H54 (cell line): ENCODE measurements at regions not wholly inside any gene's neighbourhood (a gene's known extent, or its start where the extent isn't known, plus 50 kb on each side); places are given as distances from the start of the nearest gene placed in this dataset.

Source experiments
- DNase-seq: peaks from one replicate; pipeline ENCODE4 v3.0.0; 2011; ENCODE audit warnings: low spot score, mixed read lengths; ENCODE audit not compliant: insufficient read length
- FAIRE-seq: peaks from 3 replicates; lab custom pipeline; 2011; peaks lifted over from hg19 to GRCh38; lab: Jason Lieb, UNC
- POLR2A ChIP-seq: IDR thresholded peaks from 2 replicates; pipeline ENCODE4 v1.6.1; 2011; ENCODE audit warnings: low read depth, mild to moderate bottlenecking, low read length

DNA sequence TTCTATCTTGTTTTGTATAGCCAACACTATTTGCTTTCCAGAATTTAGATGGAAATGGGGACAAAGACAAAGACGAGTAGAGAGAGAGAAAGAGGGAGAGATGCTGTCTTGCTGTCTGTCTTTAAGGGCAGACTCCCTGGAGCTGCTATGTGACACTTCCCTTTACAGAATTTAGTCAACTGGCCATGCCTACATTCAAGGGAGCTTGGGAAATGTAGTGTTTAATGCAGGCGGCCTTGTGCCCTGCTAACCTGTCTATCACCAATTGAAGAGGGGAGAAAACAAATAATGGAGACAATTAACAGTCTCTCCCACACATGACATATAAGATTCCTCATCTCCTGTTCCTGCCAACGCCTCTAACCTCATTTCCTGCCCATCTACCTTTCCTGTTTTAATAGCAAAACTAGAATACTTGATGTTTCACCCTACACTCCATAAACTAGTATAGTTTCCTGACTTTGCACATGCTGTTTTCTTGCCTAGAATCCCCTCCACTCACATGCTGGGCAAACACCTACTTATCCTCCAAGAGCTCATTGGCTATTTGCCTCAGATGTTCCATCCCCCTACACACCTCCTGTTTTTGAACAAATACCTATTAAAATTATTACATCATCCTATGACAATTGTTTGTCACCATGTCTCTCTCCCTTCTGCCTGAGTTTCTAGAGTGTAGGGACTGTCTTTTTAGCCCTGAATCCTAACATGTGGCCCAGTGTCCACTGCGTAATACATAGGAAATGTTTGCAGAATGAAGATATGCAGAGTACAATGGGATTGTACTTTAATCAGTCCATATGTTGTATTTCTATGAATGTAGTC, 117.2 kb downstream of the SLC25A24 start:
- FAIRE-seq = no peak
- no peak for DNase-seq
- TF ChIP-seq POLR2A = no peak

- FAIRE-seq = no peak
- DNase-seq = no peak
- no peak for TF ChIP-seq POLR2A
Measured at GRCh38 chr1:108082001-108082400, 117.0 kb upstream of the VAV3 start.

- FAIRE-seq (no peak), DNase-seq (no peak)
Measured at GRCh38 chr1:108080448-108080847, 115.5 kb upstream of the VAV3 start.

GRCh38 chr1:108079440-108080025, 114.6 kb upstream of the VAV3 start:
- no peak for TF ChIP-seq POLR2A
- FAIRE-seq (no peak), DNase-seq (no peak)

More at GRCh38 chr1:108080448-108080847, 115.5 kb upstream of the VAV3 start:
- TF ChIP-seq POLR2A = no peak

DNA sequence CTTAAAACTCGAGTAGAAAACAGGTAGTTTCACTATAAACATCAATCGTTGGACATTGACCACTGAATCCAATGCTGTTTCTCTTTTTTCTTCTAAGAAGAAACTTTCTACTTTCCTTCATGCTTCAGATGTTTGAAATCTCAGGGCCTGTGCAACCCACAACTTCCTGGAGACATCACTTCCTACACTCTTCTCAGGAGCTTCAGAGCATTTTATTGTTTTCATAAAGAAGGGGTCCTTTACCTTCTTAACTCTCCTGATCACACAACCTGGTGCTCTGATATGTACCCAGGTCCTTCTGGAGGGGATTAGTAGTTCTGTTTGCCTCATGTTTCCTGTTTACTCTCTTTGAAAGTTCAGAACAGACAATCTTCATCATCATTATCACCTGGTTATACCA, 113.0 kb upstream of the VAV3 start:
- no peak for TF ChIP-seq POLR2A
- FAIRE-seq (no peak), DNase-seq (no peak)

DNA sequence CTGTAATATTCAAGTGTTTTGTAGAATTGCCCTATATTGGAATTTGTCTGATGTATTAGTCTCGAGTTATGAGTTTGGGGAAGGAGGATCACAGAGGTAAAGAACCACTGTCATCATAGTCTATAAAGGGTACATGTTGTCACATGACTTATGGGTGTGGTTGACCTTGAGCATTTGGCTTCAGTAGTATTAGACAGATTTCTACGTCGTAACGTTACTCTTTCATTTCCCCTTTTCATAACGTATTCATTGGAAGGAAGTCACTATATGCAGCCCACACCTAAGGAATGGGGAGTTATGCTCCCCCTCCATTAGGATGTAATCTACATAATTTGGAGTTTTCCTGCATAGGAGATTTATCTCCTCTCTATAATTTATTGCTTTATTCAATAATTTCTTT, 110.1 kb upstream of the VAV3 start:
- TF ChIP-seq POLR2A = no peak
- DNase-seq = no peak
- no peak for FAIRE-seq

DNA sequence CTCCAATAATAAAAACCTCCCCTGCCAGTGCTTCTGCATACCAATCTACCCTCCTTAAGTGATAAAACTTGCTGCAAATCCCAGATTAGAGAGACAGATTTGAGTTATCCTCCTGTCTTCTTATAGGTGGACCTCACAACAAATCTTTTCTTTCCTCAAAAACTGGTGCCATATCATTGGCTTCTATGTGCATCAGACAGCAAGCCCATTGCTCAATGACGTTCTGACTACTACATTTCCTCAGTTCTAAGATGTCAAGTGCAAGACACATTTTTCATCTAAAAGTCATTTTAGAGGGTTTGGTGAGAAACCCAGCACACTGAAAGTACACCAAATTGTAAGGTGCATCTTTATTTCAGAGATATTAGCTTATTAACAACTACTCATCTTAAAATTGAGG, 107.8 kb upstream of the VAV3 start:
- FAIRE-seq (no peak), DNase-seq (no peak)
- no peak for TF ChIP-seq POLR2A

DNA sequence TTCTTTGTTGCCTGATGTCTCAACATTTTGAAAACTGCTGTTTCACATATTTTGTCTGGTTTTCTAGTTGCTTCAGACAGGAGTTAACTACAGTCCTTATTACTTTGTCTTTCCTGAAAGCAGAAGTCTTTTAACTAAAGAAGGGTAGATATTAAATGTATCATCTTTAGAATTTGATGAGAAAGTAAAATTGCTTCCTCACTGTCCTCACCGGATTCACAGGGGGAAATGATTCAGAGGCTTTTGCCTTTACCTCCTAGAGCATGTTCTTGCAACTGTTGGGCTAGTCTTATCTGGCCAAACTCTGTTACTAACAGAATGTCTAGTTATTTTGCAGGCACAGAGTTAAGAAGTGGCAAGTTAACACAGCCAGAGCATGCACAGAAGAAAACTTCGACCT, 107.2 kb upstream of the VAV3 start:
- no peak for TF ChIP-seq POLR2A
- no peak for FAIRE-seq
- no peak for DNase-seq

- no peak for DNase-seq
- TF ChIP-seq POLR2A = no peak
- FAIRE-seq = no peak
Measured at GRCh38 chr1:108071601-108072000, 106.6 kb upstream of the VAV3 start.

DNA sequence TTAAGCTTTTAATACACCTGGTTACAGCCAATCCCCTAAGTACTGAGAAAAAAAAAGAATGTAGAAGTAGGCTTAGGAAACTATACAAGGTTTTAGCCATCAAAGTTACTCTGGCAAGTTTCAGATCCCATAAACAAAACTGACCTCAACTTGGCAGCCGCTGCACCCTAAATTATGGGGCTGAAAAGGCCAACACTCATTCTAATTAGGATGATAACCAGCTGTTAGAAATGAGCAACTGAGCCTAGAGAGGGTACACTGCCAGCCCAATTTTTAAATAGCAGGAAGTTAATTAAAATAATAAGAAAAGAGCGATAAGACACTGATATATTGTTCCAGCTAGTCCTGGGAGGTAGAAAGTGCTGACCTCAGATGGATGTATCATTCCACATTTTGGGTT, 105.7 kb upstream of the VAV3 start:
- no peak for DNase-seq
- no peak for TF ChIP-seq POLR2A
- FAIRE-seq = no peak

DNA sequence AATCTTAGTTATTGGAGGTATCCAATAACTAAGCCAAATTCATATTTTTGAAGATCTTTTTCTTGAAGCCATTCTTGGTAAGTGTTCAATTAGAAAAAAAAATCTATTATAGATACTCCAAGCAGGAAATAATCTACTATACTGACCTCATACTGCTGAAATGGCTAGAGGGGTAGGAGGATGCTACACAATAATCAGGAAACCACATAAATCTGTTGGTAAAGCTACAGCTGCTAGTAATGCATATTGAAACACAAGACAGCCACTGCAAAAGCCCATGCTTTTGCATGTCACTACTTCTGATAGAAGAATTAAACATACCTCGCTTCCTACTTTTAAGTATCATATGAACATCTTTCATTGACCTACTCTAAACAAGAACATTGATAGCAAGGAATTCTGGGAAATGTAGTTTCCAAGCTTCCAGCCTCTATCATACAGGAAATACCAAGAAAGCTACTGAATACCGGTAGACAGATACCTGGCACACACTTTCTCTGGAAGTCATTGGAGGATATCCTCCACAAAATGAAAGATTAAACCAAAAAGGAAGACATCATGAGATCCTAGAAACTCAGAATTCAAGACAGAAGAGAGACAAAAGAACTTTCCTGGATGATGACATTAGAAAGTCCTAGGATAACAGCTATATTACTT, 103.0 kb upstream of the VAV3 start:
- no peak for TF ChIP-seq POLR2A
- DNase-seq = no peak
- FAIRE-seq = peak; percentile 62

DNA sequence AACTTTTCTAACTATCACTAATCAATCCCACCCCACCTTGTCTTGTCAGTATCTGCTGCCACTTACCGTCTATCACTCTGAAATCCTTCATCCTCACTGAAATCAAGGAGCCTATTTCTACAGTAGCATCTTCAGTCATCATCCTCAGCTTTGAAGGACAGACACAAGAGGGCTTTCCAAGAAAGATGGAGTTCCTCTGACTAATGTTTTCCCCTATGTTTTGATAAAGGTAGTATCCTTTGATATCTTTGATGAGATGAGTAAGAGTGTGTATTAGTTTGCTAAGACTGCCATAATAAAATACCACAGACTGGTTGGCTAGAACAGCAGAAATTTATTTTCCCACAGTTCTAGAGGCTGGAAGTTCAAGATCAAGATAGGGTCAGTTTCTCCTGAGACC, 101.8 kb upstream of the VAV3 start:
- TF ChIP-seq POLR2A = no peak
- DNase-seq (no peak), FAIRE-seq (no peak)

- TF ChIP-seq POLR2A = no peak
- DNase-seq = no peak
- no peak for FAIRE-seq
Measured at GRCh38 chr1:108064255-108064654, 99.3 kb upstream of the VAV3 start.

DNA sequence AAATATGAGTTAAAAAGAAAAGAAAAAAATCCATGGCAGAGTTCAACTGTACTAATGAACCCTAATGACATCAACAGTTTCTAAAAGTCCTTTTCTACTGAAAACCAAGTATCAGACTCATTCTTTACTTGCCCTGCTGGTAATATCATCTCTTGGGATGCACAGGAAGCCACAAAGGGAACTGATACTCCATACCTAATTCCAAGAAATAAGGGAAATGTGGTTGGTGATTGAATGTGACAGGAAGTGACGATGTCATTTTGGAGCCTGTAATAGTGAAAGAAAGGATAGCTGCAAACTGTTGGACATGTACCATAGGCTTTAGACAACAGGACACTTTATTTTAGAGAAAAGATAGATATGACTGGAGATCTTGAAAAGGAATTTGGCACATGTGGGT, 98.7 kb upstream of the VAV3 start:
- FAIRE-seq = no peak
- DNase-seq = no peak
- TF ChIP-seq POLR2A = no peak
